ENCODE measurements at regions not wholly inside any gene's neighbourhood (a gene's known extent, or its start where the extent isn't known, plus 50 kb on each side); places are given as distances from the start of the nearest gene placed in this dataset.

GRCh38 chr3:3629911-3630310 is 169.3 kb upstream of the LRRN1 start:
- Mint-ChIP-seq H3K27me3 (no peaks in the 10 kb centered on the region), H3K4me1 (no peaks in the 10 kb centered on the region), H3K4me3 (no peak overlapping the region), H3K36me3 (no peaks in the 10 kb centered on the region), H3K9me3 (peaks cover 0 to 3% (median 1%) of the 10 kb centered on the region in 3 donors), H3K27ac (no peak overlapping the region)

GRCh38 chr3:3628676-3629328 is 170.4 kb upstream of the LRRN1 start:
- H3K4me3 Mint-ChIP-seq: no peak overlapping the region
- no peak overlapping the region for H3K27ac Mint-ChIP-seq
- H3K9me3 Mint-ChIP-seq: peaks cover 0 to 1% (median 0%) of the 10 kb centered on the region in 3 donors
- no peaks in the 10 kb centered on the region for H3K36me3 Mint-ChIP-seq
- H3K27me3 Mint-ChIP-seq: no peaks in the 10 kb centered on the region
- no peaks in the 10 kb centered on the region for H3K4me1 Mint-ChIP-seq

GRCh38 chr3:3627114-3627513 is 172.1 kb upstream of the LRRN1 start:
- Mint-ChIP-seq H3K9me3 (peaks cover 0 to 1% (median 0%) of the 10 kb centered on the region in 3 donors), H3K27me3 (no peaks in the 10 kb centered on the region), H3K4me1 (no peaks in the 10 kb centered on the region), H3K4me3 (no peak overlapping the region), H3K36me3 (no peaks in the 10 kb centered on the region), H3K27ac (no peak overlapping the region)

- H3K27me3 Mint-ChIP-seq: no peaks in the 10 kb centered on the region
- no peaks in the 10 kb centered on the region for H3K4me1 Mint-ChIP-seq
- peaks cover 0 to 1% (median 0%) of the 10 kb centered on the region in 3 donors for H3K9me3 Mint-ChIP-seq
- no peak overlapping the region for H3K4me3 Mint-ChIP-seq
- no peaks in the 10 kb centered on the region for H3K36me3 Mint-ChIP-seq
- no peak overlapping the region for H3K27ac Mint-ChIP-seq
Measured at GRCh38 chr3:3625544-3626271, 173.5 kb upstream of the LRRN1 start.

- Mint-ChIP-seq H3K36me3 (no peaks in the 10 kb centered on the region), H3K27me3 (peaks cover 5% of the 10 kb centered on the region), H3K27ac (no peak overlapping the region), H3K4me3 (no peak overlapping the region), H3K4me1 (no peaks in the 10 kb centered on the region), H3K9me3 (peaks cover 0 to 2% (median 0%) of the 10 kb centered on the region in 3 donors)
Measured at GRCh38 chr3:3619815-3620214, 179.4 kb upstream of the LRRN1 start.

- Mint-ChIP-seq H3K4me1 (no peaks in the 10 kb centered on the region), H3K27ac (no peak overlapping the region), H3K9me3 (peaks cover 0 to 2% (median 0%) of the 10 kb centered on the region in 3 donors), H3K4me3 (no peak overlapping the region), H3K27me3 (peaks cover 5% of the 10 kb centered on the region), H3K36me3 (no peaks in the 10 kb centered on the region)
Measured at GRCh38 chr3:3618623-3619022, 180.6 kb upstream of the LRRN1 start.

- H3K9me3 Mint-ChIP-seq: peaks cover 0 to 2% (median 0%) of the 10 kb centered on the region in 3 donors
- H3K36me3 Mint-ChIP-seq: no peaks in the 10 kb centered on the region
- no peaks in the 10 kb centered on the region for H3K4me1 Mint-ChIP-seq
- no peak overlapping the region for H3K27ac Mint-ChIP-seq
- peaks cover 6% of the 10 kb centered on the region for H3K27me3 Mint-ChIP-seq
- no peak overlapping the region for H3K4me3 Mint-ChIP-seq
Measured at GRCh38 chr3:3615533-3615932, 183.7 kb upstream of the LRRN1 start.

- Mint-ChIP-seq H3K36me3 (no peaks in the 10 kb centered on the region), H3K4me1 (no peaks in the 10 kb centered on the region), H3K4me3 (peak overlapping the region in 1 of 4 donors; percentile 10), H3K27ac (peak overlapping the region in 1 of 3 donors; percentile 33), H3K9me3 (peaks cover 4% of the 10 kb centered on the region in 3 donors), H3K27me3 (peaks cover 4% of the 10 kb centered on the region)
Measured at GRCh38 chr3:3610581-3611298, 188.5 kb upstream of the LRRN1 start.

- no peak overlapping the region for H3K4me3 Mint-ChIP-seq
- peaks cover 4% of the 10 kb centered on the region for H3K27me3 Mint-ChIP-seq
- no peak overlapping the region for H3K27ac Mint-ChIP-seq
- H3K9me3 Mint-ChIP-seq: peaks cover 4% of the 10 kb centered on the region in 3 donors
- H3K4me1 Mint-ChIP-seq: peaks cover 0 to 2% (median 0%) of the 10 kb centered on the region in 3 donors
- peaks cover 2% of the 10 kb centered on the region for H3K36me3 Mint-ChIP-seq
Measured at GRCh38 chr3:3606321-3606720, 192.9 kb upstream of the LRRN1 start.

GRCh38 chr3:3605226-3605625 is 194.0 kb upstream of the LRRN1 start:
- peaks cover 1% of the 10 kb centered on the region for H3K27me3 Mint-ChIP-seq
- H3K4me3 Mint-ChIP-seq: no peak overlapping the region
- H3K4me1 Mint-ChIP-seq: peaks cover 0 to 2% (median 0%) of the 10 kb centered on the region in 3 donors
- H3K9me3 Mint-ChIP-seq: peaks cover 2 to 4% (median 4%) of the 10 kb centered on the region in 3 donors
- peaks cover 2% of the 10 kb centered on the region for H3K36me3 Mint-ChIP-seq
- no peak overlapping the region for H3K27ac Mint-ChIP-seq

GRCh38 chr3:3603351-3603750 is 195.9 kb upstream of the LRRN1 start:
- H3K27ac Mint-ChIP-seq: no peak overlapping the region
- peaks cover 1% of the 10 kb centered on the region for H3K27me3 Mint-ChIP-seq
- H3K4me1 Mint-ChIP-seq: peaks cover 0 to 2% (median 0%) of the 10 kb centered on the region in 3 donors
- H3K4me3 Mint-ChIP-seq: no peak overlapping the region
- peaks cover 2% of the 10 kb centered on the region for H3K36me3 Mint-ChIP-seq
- peaks cover 0 to 2% (median 0%) of the 10 kb centered on the region in 3 donors for H3K9me3 Mint-ChIP-seq

- Mint-ChIP-seq H3K27ac (peak overlapping the region in 1 of 3 donors; percentile 69), H3K4me3 (no peak overlapping the region), H3K36me3 (peaks cover 2% of the 10 kb centered on the region), H3K9me3 (peaks cover 0 to 2% (median 0%) of the 10 kb centered on the region in 3 donors), H3K27me3 (peaks cover 1% of the 10 kb centered on the region), H3K4me1 (peaks cover 0 to 2% (median 0%) of the 10 kb centered on the region in 3 donors)
Measured at GRCh38 chr3:3600665-3601340, 198.4 kb upstream of the LRRN1 start.

- Mint-ChIP-seq H3K27ac (no peak overlapping the region), H3K27me3 (peaks cover 1% of the 10 kb centered on the region), H3K4me1 (no peaks in the 10 kb centered on the region), H3K4me3 (no peak overlapping the region), H3K36me3 (peaks cover 2% of the 10 kb centered on the region), H3K9me3 (peaks cover 0 to 2% (median 0%) of the 10 kb centered on the region in 3 donors)
Measured at GRCh38 chr3:3599016-3599415, 200.2 kb upstream of the LRRN1 start.

GRCh38 chr3:3594986-3595385 is 204.2 kb upstream of the LRRN1 start:
- Mint-ChIP-seq H3K27ac (no peak overlapping the region), H3K4me1 (peaks cover 0 to 2% (median 0%) of the 10 kb centered on the region in 3 donors), H3K4me3 (no peak overlapping the region), H3K27me3 (no peaks in the 10 kb centered on the region), H3K36me3 (no peaks in the 10 kb centered on the region), H3K9me3 (peaks cover 0 to 5% (median 0%) of the 10 kb centered on the region in 3 donors)

GRCh38 chr3:3589715-3590130 is 209.5 kb upstream of the LRRN1 start:
- Mint-ChIP-seq H3K9me3 (peaks cover 0 to 3% (median 0%) of the 10 kb centered on the region in 3 donors), H3K4me1 (peaks cover 0 to 4% (median 0%) of the 10 kb centered on the region in 3 donors), H3K4me3 (no peak overlapping the region)

More at GRCh38 chr3:3589715-3590130, 209.5 kb upstream of the LRRN1 start:
- H3K36me3 Mint-ChIP-seq: peaks cover 1% of the 10 kb centered on the region
- H3K27me3 Mint-ChIP-seq: peaks cover 5% of the 10 kb centered on the region
- no peak overlapping the region for H3K27ac Mint-ChIP-seq
